Common myeloid progenitor, CD34-positive (primary cell): ENCODE measurements at regions not wholly inside any gene's neighbourhood (a gene's known extent, or its start where the extent isn't known, plus 50 kb on each side); places are given as distances from the start of the nearest gene placed in this dataset.

Source experiments
- CTCF ChIA-PET: fragments of 350-600 bp; sonication (Branson Sonifier 250); formaldehyde crosslinking; loops from one replicate; lab custom pipeline; 2021; ENCODE audit warnings: antibody characterized with exemption; lab: Charles Lee
- POLR2A ChIA-PET: fragments of 350-600 bp; sonication (Branson Sonifier 250); formaldehyde crosslinking; loops from one replicate; lab custom pipeline; 2021; ENCODE audit warnings: antibody characterized with exemption; lab: Charles Lee
- DNase-seq, 3 donors: peaks; one replicate each; pipeline versions ENCODE4 v3.0.0 to v3.0.0-alpha.2; 2013
- H3K27ac ChIP-seq, 2 experiments: 1 replicate in 1 of 2; 2 replicates in 1 of 2; pipeline ENCODE4 v1.7.0; 2013; ENCODE audit warnings: inconsistent platforms in 2 of 2, low read length in 2 of 2, mild to moderate bottlenecking in 2 of 2, low read depth in 1 of 2, moderate library complexity in 1 of 2; ENCODE audit not compliant: severe bottlenecking in 2 of 2, insufficient read depth in 1 of 2, poor library complexity in 1 of 2
- H3K27me3 ChIP-seq, 5 experiments: replicated peaks in 2 of 5; 1 replicate in 3 of 5; 2 replicates in 2 of 5; pipeline versions ENCODE4 v1.6.1 to v1.7.0; 2013; ENCODE audit warnings: low read length in 4 of 5, mild to moderate bottlenecking in 2 of 5, moderate library complexity in 2 of 5, inconsistent platforms in 1 of 5; ENCODE audit not compliant: insufficient read depth in 5 of 5, control insufficient read depth in 4 of 5
- H3K36me3 ChIP-seq, 4 experiments: 1 replicate in 2 of 4; 2 replicates in 2 of 4; pipeline versions ENCODE4 v1.6.1 to v1.7.0; 2013; ENCODE audit warnings: low read length in 3 of 4, control low read depth in 1 of 4, mild to moderate bottlenecking in 1 of 4; ENCODE audit not compliant: control insufficient read depth in 4 of 4, insufficient read depth in 4 of 4
- H3K4me1 ChIP-seq, 4 experiments: 1 replicate in 3 of 4; 2 replicates in 1 of 4; pipeline versions ENCODE4 v1.6.1 to v1.7.1; 2013; ENCODE audit warnings: low read length in 3 of 4, mild to moderate bottlenecking in 3 of 4, control low read depth in 1 of 4, inconsistent platforms in 1 of 4, moderate library complexity in 1 of 4; ENCODE audit not compliant: control insufficient read depth in 4 of 4, insufficient read depth in 4 of 4; ENCODE audit errors: control extremely low read depth in 1 of 4
- H3K4me3 ChIP-seq, 7 experiments: 1 replicate in 4 of 7; 2 replicates in 3 of 7; pipeline versions ENCODE4 v1.5.1 to v1.7.0; 2013; ENCODE audit warnings: mild to moderate bottlenecking in 7 of 7, low read length in 6 of 7, moderate library complexity in 6 of 7, inconsistent platforms in 2 of 7, low read depth in 2 of 7, control low read depth in 1 of 7; ENCODE audit not compliant: insufficient read depth in 4 of 7, control insufficient read depth in 1 of 7; ENCODE audit errors: extremely low read depth in 1 of 7
- H3K9me3 ChIP-seq, 5 experiments: 1 replicate in 4 of 5; 2 replicates in 1 of 5; pipeline versions ENCODE4 v1.6.1 to v1.7.1; 2013; ENCODE audit warnings: low read length in 4 of 5, mild to moderate bottlenecking in 2 of 5, inconsistent platforms in 1 of 5, low read depth in 1 of 5, moderate library complexity in 1 of 5; ENCODE audit not compliant: control insufficient read depth in 4 of 5, insufficient read depth in 2 of 5; ENCODE audit errors: control extremely low read depth in 1 of 5
- WGBS: methylation state at CpG from one replicate; pipeline ENCODE4 v1.1.5; 2013; ENCODE audit not compliant: insufficient coverage; 5-methylcytosine and 5-hydroxymethylcytosine counted together

DNA sequence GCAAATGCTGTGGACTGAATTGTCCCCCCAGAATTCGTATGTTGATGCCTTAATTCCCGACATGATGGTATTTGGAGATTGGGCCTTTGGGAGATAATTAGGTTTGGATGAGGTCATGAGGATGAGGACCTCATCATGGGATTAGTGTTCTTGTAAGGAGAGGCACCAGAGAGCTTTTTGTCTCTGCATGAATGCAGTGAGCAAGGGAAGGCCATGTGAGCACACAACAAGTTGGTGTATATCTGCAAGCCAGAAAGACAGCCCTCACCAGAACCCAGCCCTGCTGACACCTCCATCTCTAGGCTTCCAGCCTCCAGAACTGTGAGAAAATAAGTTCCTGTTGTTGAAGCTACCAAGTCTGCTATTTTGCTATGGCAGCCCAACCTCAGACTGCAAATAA is 51.9 kb upstream of the SMCO2 start:
- H3K36me3 ChIP-seq: peaks cover 3 to 31% (median 25%) of the 10 kb centered on the region in 4 experiments
- H3K9me3 ChIP-seq: peaks cover 0 to 4% (median 0%) of the 10 kb centered on the region in 5 experiments
- POLR2A ChIA-PET: no interaction called here
- CTCF ChIA-PET: interaction anchor here (1.5 kb wide), 1 partner anchor 10 kb away, joined by 4 read pairs; no protein-coding TSS in a partner anchor
- H3K4me1 ChIP-seq: no peaks in the 10 kb centered on the region
- DNase-seq: no peak
- no CpG with 5 or more reads among the region's 2 CpGs for WGBS
- H3K27ac ChIP-seq: no peak overlapping the region
- no peak overlapping the region for H3K4me3 ChIP-seq
- no peaks in the 10 kb centered on the region for H3K27me3 ChIP-seq

DNA sequence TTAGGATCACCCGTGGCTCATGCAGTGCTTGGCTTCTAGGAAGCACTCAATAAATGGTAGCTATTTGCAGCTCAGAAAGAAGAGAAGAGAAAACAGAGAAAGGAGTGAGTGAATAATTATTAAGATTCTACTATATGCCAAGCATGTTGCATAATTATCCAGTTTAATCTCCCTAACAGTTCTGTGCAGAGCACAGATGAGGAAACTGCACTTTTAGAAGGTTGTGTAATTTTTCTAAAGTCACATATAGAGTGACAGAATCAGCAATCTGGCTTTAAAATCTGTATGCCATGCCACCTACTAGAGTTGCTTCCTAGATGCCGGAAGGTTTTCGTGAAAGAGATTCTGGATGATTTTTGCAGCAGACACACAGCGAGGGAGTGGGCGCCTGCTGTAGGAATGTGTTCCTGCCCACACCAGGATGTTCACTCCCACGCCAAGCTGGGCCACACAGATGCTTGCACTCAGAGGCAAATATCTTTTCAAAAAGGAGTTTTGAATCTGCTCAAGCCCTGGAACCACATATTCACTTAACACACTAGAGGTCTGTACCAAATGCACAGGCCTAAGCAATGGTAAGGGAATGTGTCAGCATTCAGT is 50.2 kb upstream of the SMCO2 start:
- DNase-seq: no peak
- 90% methylated on average over 5 of the region's 6 CpGs for WGBS

More for the DNA sequence above, 50.2 kb upstream of the SMCO2 start:
- ChIA-PET POLR2A (no interaction called here), CTCF (no interaction called here)
- Histone ChIP-seq H3K36me3 (peaks cover 4 to 32% (median 18%) of the 10 kb centered on the region in 4 experiments), H3K4me1 (no peaks in the 10 kb centered on the region), H3K4me3 (no peak overlapping the region), H3K9me3 (no peaks in the 10 kb centered on the region), H3K27me3 (no peaks in the 10 kb centered on the region), H3K27ac (no peak overlapping the region)
